ENCODE measurements at regions not wholly inside any gene's neighbourhood (a gene's known extent, or its start where the extent isn't known, plus 50 kb on each side); places are given as distances from the start of the nearest gene placed in this dataset.
"Not testable (repeated sequence)": the region's sequence is repeated elsewhere in the genome, so short reads cannot be mapped to it uniquely, and the experiment has no call there.

DNA sequence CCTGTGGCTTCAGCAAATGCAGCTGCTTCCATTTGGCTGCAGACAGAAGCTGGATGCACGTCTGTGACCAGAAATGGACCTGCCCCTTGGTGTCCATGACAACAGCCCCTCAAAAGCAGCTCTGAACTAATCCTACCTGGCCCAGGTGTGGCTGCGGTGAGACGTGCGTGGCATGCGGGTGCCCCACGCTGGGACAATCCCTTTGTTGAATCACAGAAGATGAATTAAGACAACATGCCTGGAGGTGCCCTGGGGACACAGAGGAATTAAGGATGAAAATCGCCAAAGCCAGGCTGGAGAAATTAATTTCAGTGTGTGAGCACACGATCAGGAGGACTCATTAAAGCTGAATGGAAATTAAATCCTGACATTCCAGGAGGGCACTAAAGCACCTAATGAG lies 281.2 kb upstream of the SFSWAP start:
- TF ChIP-seq, protein P1, sequence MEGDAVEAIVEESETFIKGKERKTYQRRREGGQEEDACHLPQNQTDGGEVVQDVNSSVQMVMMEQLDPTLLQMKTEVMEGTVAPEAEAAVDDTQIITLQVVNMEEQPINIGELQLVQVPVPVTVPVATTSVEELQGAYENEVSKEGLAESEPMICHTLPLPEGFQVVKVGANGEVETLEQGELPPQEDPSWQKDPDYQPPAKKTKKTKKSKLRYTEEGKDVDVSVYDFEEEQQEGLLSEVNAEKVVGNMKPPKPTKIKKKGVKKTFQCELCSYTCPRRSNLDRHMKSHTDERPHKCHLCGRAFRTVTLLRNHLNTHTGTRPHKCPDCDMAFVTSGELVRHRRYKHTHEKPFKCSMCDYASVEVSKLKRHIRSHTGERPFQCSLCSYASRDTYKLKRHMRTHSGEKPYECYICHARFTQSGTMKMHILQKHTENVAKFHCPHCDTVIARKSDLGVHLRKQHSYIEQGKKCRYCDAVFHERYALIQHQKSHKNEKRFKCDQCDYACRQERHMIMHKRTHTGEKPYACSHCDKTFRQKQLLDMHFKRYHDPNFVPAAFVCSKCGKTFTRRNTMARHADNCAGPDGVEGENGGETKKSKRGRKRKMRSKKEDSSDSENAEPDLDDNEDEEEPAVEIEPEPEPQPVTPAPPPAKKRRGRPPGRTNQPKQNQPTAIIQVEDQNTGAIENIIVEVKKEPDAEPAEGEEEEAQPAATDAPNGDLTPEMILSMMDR (conservative IDR thresholded peaks at IDR 0.05; ENCODE audit: low read depth, low read length): not testable (repeated sequence)
- not testable (repeated sequence) for TF ChIP-seq EZH2 (IDR thresholded peaks at IDR 0.05; ENCODE audit: borderline replicate concordance, low read depth, low read length, poor library complexity, severe bottlenecking)
